ENCODE measurements at regions not wholly inside any gene's neighbourhood (a gene's known extent, or its start where the extent isn't known, plus 50 kb on each side); places are given as distances from the start of the nearest gene placed in this dataset.

DNA sequence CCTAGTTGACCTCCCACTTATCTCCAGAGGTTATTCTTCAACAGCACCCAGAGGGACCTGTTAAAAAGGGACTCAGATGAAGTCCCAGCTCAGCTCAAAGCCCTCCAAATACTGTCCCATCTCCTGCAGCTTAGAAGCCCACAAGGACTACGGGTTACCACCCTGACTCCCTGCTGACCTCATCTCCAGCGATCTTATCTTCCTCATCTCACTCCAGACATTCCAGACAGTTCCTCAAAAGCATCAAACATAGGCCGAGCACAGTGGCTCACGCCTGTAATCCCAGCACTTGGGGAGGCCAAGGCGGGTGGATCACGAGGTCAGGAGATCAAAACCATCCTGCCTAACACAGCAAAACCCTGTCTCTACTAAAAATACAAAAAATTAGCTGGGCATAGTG lies 263.8 kb upstream of the TLE4 start:
- Mint-ChIP-seq H3K27ac (no peak overlapping the region), H3K36me3 (no peaks in the 10 kb centered on the region), H3K9me3 (no peaks in the 10 kb centered on the region), H3K4me3 (no peak overlapping the region), H3K4me1 (no peaks in the 10 kb centered on the region), H3K27me3 (ENCODE audit: low read depth in 2 of 2) (no peaks in the 10 kb centered on the region)
- Histone ChIP-seq H3K36me3 (ENCODE audit: control insufficient read depth, insufficient read depth, low read length) (no peaks in the 10 kb centered on the region), H3K27ac (ENCODE audit: low read length) (no peak overlapping the region), H3K27me3 (ENCODE audit: control insufficient read depth, insufficient read depth, low read length) (no peaks in the 10 kb centered on the region), H3K4me1 (ENCODE audit: control insufficient read depth, insufficient read depth, low read length) (no peaks in the 10 kb centered on the region), H3K9me3 (ENCODE audit: control insufficient read depth, insufficient read depth, low read length) (no peaks in the 10 kb centered on the region), H3K4me3 (ENCODE audit: low read length) (no peak overlapping the region)
- intact Hi-C loops (cut with micrococcal nuclease) = no loop called here
- TF ChIP-seq, protein P1, sequence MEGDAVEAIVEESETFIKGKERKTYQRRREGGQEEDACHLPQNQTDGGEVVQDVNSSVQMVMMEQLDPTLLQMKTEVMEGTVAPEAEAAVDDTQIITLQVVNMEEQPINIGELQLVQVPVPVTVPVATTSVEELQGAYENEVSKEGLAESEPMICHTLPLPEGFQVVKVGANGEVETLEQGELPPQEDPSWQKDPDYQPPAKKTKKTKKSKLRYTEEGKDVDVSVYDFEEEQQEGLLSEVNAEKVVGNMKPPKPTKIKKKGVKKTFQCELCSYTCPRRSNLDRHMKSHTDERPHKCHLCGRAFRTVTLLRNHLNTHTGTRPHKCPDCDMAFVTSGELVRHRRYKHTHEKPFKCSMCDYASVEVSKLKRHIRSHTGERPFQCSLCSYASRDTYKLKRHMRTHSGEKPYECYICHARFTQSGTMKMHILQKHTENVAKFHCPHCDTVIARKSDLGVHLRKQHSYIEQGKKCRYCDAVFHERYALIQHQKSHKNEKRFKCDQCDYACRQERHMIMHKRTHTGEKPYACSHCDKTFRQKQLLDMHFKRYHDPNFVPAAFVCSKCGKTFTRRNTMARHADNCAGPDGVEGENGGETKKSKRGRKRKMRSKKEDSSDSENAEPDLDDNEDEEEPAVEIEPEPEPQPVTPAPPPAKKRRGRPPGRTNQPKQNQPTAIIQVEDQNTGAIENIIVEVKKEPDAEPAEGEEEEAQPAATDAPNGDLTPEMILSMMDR (IDR thresholded peaks at IDR 0.05) = no peak
- ATAC-seq = no peak
- WGBS (ENCODE audit: insufficient coverage) = 83% methylated on average over 6 of the region's 6 CpGs
- DNase-seq = no peak

DNA sequence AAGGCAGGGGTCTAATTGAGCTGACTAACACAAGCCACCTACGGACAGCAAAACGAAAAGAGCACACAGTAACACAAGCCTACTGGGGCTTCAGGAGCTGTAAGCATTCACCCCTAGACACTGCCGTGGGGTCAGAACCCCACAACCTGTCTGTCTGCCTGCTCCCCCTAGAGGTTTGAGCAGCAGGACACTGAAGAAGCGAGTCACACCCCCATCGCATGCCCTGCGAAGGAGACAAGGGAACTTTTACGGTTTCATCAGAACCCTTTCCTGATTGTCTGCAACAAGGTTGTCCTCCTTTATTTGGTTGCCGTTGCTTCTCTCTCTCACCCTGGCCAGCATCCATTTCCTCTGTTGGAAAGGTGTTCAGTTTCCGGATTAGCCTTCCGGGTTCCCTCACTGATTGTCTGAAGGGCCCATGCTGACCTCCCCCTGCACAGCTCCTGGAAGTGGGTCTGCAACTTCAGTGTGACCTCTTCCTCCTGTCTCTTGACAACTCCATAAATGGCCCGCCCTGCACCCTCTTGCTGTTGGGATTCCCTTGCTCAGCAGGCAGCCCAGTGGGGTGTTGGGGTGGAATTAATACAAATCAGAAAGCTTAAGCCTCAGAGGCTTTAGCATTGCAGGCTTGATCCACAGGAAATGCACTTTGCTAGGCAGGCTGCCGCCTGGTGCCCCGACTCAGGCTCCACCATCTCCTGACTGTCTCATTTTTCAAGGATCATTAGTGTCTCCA lies 258.9 kb upstream of the TLE4 start:
- DNase-seq = no peak
- Mint-ChIP-seq H3K36me3 (no peaks in the 10 kb centered on the region), H3K4me3 (no peak overlapping the region), H3K27ac (no peak overlapping the region), H3K9me3 (no peaks in the 10 kb centered on the region), H3K27me3 (ENCODE audit: low read depth in 2 of 2) (peaks cover 0 to 3% of the 10 kb centered on the region in 2 donors), H3K4me1 (no peaks in the 10 kb centered on the region)
- TF ChIP-seq, protein P1 (IDR thresholded peaks at IDR 0.05) = no peak
- 92% methylated on average over 13 of the region's 13 CpGs for WGBS (ENCODE audit: insufficient coverage)
- ATAC-seq = no peak
- H3K9me3 ChIP-seq (ENCODE audit: control insufficient read depth, insufficient read depth, low read length) = no peaks in the 10 kb centered on the region
- H3K4me1 ChIP-seq (ENCODE audit: control insufficient read depth, insufficient read depth, low read length) = no peaks in the 10 kb centered on the region
- H3K27ac ChIP-seq (ENCODE audit: low read length) = no peak overlapping the region
- H3K27me3 ChIP-seq (ENCODE audit: control insufficient read depth, insufficient read depth, low read length) = no peaks in the 10 kb centered on the region
- no peaks in the 10 kb centered on the region for H3K36me3 ChIP-seq (ENCODE audit: control insufficient read depth, insufficient read depth, low read length)
- intact Hi-C loops (cut with micrococcal nuclease) = no loop called here
- no peak overlapping the region for H3K4me3 ChIP-seq (ENCODE audit: low read length)

DNA sequence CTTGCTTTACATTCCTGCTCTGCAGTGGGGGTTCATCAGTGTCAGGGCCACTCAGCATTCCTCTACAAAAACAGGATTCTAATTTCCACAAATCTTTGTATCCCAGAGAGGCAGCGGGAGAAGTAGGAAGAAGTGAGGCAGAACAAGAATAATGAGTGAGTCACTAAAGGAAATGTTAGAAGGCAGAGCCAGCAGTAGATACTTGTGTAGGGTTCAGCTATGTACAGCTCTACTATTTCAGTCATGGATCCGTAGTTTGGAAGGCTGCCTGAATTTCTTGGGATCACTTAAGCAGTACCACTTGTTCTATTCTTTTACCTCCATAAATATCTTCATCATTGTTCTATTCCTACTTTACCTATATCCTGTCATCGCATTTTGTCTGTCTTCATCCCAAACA lies 246.3 kb upstream of the TLE4 start:
- intact Hi-C loops (cut with micrococcal nuclease) = no loop called here
- no peaks in the 10 kb centered on the region for H3K36me3 ChIP-seq (ENCODE audit: control insufficient read depth, insufficient read depth, low read length)
- H3K27ac ChIP-seq (ENCODE audit: low read length) = no peak overlapping the region
- no peak overlapping the region for H3K4me3 Mint-ChIP-seq
- no peak for ATAC-seq
- no peaks in the 10 kb centered on the region for H3K4me1 ChIP-seq (ENCODE audit: control insufficient read depth, insufficient read depth, low read length)
- H3K36me3 Mint-ChIP-seq = no peaks in the 10 kb centered on the region
- H3K4me1 Mint-ChIP-seq = no peaks in the 10 kb centered on the region
- TF ChIP-seq, protein P1 (IDR thresholded peaks at IDR 0.05) = no peak
- WGBS (ENCODE audit: insufficient coverage) = 93% methylated on average over 2 of the region's 3 CpGs
- no peak for DNase-seq
- peaks cover 4% of the 10 kb centered on the region in 2 donors for H3K9me3 Mint-ChIP-seq
- H3K27me3 Mint-ChIP-seq (ENCODE audit: low read depth in 2 of 2) = peaks cover 0 to 10% of the 10 kb centered on the region in 2 donors
- no peak overlapping the region for H3K27ac Mint-ChIP-seq
- no peaks in the 10 kb centered on the region for H3K9me3 ChIP-seq (ENCODE audit: control insufficient read depth, insufficient read depth, low read length)
- no peak overlapping the region for H3K4me3 ChIP-seq (ENCODE audit: low read length)
- no peaks in the 10 kb centered on the region for H3K27me3 ChIP-seq (ENCODE audit: control insufficient read depth, insufficient read depth, low read length)

DNA sequence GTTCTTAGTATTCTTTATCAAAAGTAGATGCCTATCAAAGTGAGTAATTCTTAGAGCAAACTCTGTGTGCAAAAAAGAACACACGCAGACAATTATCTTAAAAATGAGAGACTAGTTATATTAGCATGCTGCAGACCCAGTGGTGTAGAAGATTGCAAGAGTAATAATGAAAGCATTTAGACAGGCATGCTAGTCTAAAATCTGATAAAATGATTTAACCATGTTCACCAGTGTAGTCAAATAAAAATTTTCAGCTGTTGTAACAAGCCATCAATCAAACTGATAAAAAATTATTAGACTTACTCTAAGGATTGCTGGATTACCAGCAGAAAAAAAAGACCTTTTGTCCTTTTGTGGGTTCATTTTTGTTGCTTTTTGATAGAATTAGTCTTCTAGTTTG lies 241.9 kb upstream of the TLE4 start:
- H3K27ac ChIP-seq (ENCODE audit: low read length) = no peak overlapping the region
- intact Hi-C loops (cut with micrococcal nuclease) = no loop called here
- H3K36me3 ChIP-seq (ENCODE audit: control insufficient read depth, insufficient read depth, low read length) = no peaks in the 10 kb centered on the region
- H3K4me3 ChIP-seq (ENCODE audit: low read length) = no peak overlapping the region
- no peaks in the 10 kb centered on the region for H3K4me1 Mint-ChIP-seq
- no peak overlapping the region for H3K27ac Mint-ChIP-seq
- DNase-seq (no peak), ATAC-seq (no peak)
- H3K4me3 Mint-ChIP-seq = no peak overlapping the region
- H3K4me1 ChIP-seq (ENCODE audit: control insufficient read depth, insufficient read depth, low read length) = no peaks in the 10 kb centered on the region
- H3K27me3 ChIP-seq (ENCODE audit: control insufficient read depth, insufficient read depth, low read length) = no peaks in the 10 kb centered on the region
- TF ChIP-seq, protein P1 (IDR thresholded peaks at IDR 0.05) = no peak
- 90% methylated on average over 1 of the region's 1 CpG for WGBS (ENCODE audit: insufficient coverage)
- H3K9me3 ChIP-seq (ENCODE audit: control insufficient read depth, insufficient read depth, low read length) = no peaks in the 10 kb centered on the region
- no peaks in the 10 kb centered on the region for H3K36me3 Mint-ChIP-seq
- peaks cover 0 to 4% of the 10 kb centered on the region in 2 donors for H3K9me3 Mint-ChIP-seq
- H3K27me3 Mint-ChIP-seq (ENCODE audit: low read depth in 2 of 2) = peaks cover 0 to 7% of the 10 kb centered on the region in 2 donors
